ENCODE measurements at regions not wholly inside any gene's neighbourhood (a gene's known extent, or its start where the extent isn't known, plus 50 kb on each side); places are given as distances from the start of the nearest gene placed in this dataset.

GRCh38 chr18:30658306-30658705 is 384.2 kb downstream of the DSC3 start:
- TF ChIP-seq CTCF (IDR thresholded peaks at IDR 0.05), result no peak
- TF ChIP-seq POLR2A (IDR thresholded peaks at IDR 0.05), result no peak

Data from uterus (tissue), 2 donors.